Stimulated activated naive CD8-positive, alpha-beta T cell treated with anti-CD3 and anti-CD28 coated beads, Interleukin-15, Interleukin-2, amounts not matched to agents 100 U/mL and 50 U/mL, for 24 hours (primary cell): ENCODE measurements at regions not wholly inside any gene's neighbourhood (a gene's known extent, or its start where the extent isn't known, plus 50 kb on each side); places are given as distances from the start of the nearest gene placed in this dataset.
"Not testable (repeated sequence)": the region's sequence is repeated elsewhere in the genome, so short reads cannot be mapped to it uniquely, and the experiment has no call there.

Source experiments
- ATAC-seq: fragments of 150-1000 bp; cut with Tn5 transposase; one replicate; pipeline ENCODE4 v1.10.0; 2021
- DNase-seq: peaks from one replicate; pipeline ENCODE4 v3.0.0; 2021

- DNase-seq, ATAC-seq: not testable (repeated sequence)
Observed at GRCh38 chr5:37909610-37910266, 69.9 kb upstream of the GDNF start.

- DNase-seq (no peak), ATAC-seq (no peak)
Observed at GRCh38 chr5:37906416-37906815, 66.6 kb upstream of the GDNF start.

GRCh38 chr5:37905230-37905629 is 65.4 kb upstream of the GDNF start:
- ATAC-seq (no peak), DNase-seq (no peak)

GRCh38 chr5:37902323-37902722 is 62.5 kb upstream of the GDNF start:
- DNase-seq (no peak), ATAC-seq (no peak)

- DNase-seq, result no peak
- ATAC-seq, result no peak
Observed at GRCh38 chr5:37900692-37901091, 60.9 kb upstream of the GDNF start.

GRCh38 chr5:37899037-37899436 is 59.2 kb upstream of the GDNF start:
- ATAC-seq (no peak), DNase-seq (no peak)

- no peak for DNase-seq
- no peak for ATAC-seq
Observed at GRCh38 chr5:37896159-37896558, 56.3 kb upstream of the GDNF start.

GRCh38 chr5:37893434-37894134 is 53.7 kb upstream of the GDNF start:
- ATAC-seq (no peak), DNase-seq (no peak)

GRCh38 chr5:37892586-37892985 is 52.7 kb upstream of the GDNF start:
- ATAC-seq (no peak), DNase-seq (no peak)

GRCh38 chr5:37891832-37892231 is 52.0 kb upstream of the GDNF start:
- DNase-seq, result no peak
- no peak for ATAC-seq

GRCh38 chr5:37889612-37890317 is 49.9 kb upstream of the GDNF start:
- ATAC-seq (no peak), DNase-seq (no peak)
